Pulmonary artery endothelial cell (primary cell): ENCODE measurements at regions not wholly inside any gene's neighbourhood (a gene's known extent, or its start where the extent isn't known, plus 50 kb on each side); places are given as distances from the start of the nearest gene placed in this dataset.

Experiments
- DNase-seq: peaks from one replicate; pipeline ENCODE4 v3.0.0-alpha.2; 2011; ENCODE audit warnings: low read depth, low spot score

GRCh38 chr20:58003525-58003924, 224.9 kb downstream of the ANKRD60 start:
- no peak for DNase-seq

GRCh38 chr20:58002901-58003300, 225.6 kb downstream of the ANKRD60 start:
- no peak for DNase-seq

GRCh38 chr20:58001946-58002345, 226.5 kb downstream of the ANKRD60 start:
- no peak for DNase-seq

- no peak for DNase-seq
Measured at GRCh38 chr20:58001381-58001780, 227.1 kb downstream of the ANKRD60 start.

DNA sequence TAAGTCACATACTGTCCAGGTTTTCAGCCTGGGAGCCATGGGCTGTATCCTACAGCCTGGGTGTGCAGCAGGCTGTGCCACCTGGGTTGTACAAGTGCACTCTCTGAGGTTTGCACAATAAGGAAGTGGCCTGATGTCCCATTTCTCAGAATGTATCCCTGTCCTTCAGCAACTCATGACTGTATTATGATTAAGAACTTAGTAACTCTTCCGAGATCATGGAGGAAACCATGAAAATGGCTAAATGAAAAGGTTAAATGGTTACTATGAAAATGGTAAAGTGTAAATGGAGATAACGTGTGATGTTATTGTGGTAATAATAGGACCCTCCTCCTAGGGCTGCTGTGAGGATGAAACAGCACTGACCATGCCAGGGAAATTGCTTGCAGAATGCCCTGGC, 227.6 kb downstream of the ANKRD60 start:
- no peak for DNase-seq

GRCh38 chr20:57999465-58000111, 228.9 kb downstream of the ANKRD60 start:
- no peak for DNase-seq

GRCh38 chr20:57998981-57999464, 229.4 kb downstream of the ANKRD60 start:
- DNase-seq: no peak

- no peak for DNase-seq
Measured at GRCh38 chr20:57998276-57998675, 230.2 kb downstream of the ANKRD60 start.

DNA sequence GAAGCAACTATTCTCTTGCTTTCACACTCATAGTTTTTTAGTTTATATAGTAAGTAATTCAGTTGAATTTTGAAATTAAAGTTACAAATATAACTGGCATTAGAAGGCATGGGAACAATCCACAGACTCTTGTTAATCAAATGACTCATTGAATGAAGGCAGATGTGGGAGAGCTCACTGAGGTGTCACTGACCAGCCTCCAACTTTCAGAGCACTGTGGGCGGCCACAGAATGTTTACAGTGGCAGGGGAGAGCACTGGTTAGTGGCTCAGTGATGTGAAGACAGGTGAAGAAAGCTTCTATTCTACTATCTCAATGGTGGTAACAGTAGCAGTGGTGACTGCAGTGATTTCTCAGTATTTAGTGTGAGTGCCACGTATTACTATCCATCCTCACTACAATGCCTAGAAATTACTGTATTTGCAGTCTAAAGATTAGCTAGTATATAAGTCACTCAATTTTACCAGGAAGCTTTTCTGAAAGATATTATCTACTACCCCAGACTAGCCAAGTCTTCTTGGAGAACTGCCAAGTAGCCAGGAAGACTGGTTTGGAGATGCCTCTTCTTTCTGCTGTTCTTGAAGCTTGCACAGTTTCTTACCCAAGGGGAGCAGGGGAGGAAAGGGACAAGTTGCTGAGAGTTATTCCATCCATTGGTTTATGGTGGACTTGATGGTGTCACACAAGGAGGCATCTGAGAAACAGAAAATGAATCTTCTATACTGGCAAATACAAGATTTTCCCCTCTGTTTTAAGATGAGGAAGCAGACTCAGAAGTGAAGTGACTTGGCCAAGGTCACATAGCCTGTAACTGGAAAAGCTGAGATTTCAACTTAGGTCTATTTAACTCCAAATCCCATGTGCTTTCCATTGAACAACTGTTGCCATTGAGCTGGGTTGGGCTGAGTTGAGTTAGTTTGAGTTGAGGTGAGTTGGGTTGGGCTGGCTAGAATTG, 231.2 kb downstream of the ANKRD60 start:
- DNase-seq: no peak

DNA sequence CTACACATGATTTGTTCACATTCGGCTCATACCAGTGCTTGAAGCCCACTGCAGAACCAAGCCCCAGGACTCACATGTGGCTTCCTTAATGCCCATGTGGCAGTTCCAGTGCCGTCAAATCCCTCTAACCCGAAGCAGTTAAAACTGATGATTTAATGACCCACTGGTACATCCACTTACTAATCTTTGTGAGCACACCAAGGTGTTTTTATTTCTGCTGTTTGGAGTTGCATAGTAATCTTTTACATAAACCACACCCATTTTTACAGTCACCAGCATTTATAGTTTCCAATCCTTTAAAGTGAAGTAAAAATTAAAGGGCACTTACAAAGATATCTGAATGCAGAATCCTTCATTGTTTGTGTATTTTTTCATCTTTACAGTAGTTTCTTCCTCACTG, 232.0 kb downstream of the ANKRD60 start:
- no peak for DNase-seq

- DNase-seq: no peak
Measured at GRCh38 chr20:57995381-57995977, 233.0 kb downstream of the ANKRD60 start.

GRCh38 chr20:57993716-57994431, 234.6 kb downstream of the ANKRD60 start:
- no peak for DNase-seq

- no peak for DNase-seq
Measured at GRCh38 chr20:57991211-57991881, 237.1 kb downstream of the ANKRD60 start.

- no peak for DNase-seq
Measured at GRCh38 chr20:57990396-57990987, 238.0 kb downstream of the ANKRD60 start.

DNA sequence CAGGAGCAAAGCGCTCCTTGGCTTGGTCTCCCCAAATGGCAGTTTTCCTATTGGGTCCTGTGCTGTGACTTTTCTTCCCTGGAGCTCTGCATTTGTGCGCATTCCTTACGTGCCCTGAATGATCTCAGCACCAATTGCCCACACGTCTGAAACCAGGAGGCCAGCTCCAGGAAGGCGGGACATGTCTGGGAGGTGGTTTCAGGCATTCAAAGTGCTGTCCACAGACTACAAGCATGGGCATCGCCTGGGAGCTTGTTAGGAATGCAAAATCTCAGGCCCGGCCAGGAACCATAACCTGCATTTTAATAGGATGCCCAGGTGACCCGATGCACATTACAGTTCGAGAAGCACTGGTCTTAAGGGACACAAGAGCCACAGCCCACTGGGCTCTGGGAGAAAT, 239.6 kb downstream of the ANKRD60 start:
- no peak for DNase-seq

GRCh38 chr20:57988422-57988821, 240.0 kb downstream of the ANKRD60 start:
- no peak for DNase-seq

DNA sequence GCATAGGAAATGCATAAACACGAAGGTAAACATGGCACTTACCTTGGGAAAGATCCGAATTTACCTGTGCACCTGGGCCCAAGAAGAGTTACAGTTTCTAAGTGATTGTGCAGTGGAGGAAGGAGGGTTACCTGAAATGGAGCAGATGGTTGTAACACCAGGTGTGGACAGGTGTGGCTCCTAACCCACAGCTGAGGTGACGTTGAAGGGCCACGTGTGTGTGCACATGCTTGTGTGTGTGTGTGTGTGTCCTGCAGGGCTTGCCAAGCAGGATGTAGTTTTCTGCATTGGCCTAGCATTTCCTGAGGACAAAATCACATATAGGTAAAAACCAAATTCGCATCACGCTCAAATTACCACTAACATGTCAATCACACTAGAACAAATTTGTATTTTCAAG, 240.8 kb downstream of the ANKRD60 start:
- DNase-seq: no peak

DNA sequence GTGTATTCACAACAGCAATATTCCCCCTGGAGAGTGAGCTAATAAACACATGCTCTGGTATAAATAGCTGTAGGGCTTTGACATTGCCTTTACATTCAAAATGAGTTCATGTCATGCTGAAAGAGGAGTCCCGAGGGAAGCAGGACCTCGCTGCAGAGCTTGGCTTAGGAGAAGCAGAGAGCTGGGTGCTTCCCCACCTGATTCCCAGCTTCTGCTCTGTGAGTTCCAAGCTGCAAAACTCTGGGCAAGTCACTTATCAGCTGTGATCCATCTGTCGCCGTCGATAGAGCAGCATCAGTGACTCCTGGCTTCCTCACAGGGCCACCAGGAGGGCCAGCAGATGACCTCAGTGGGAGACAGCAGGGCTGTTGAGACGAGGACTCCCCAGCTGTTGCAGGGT, 241.8 kb downstream of the ANKRD60 start:
- no peak for DNase-seq

GRCh38 chr20:57985278-57985677, 243.2 kb downstream of the ANKRD60 start:
- no peak for DNase-seq

- DNase-seq: no peak
Measured at GRCh38 chr20:57983082-57983481, 245.4 kb downstream of the ANKRD60 start.

GRCh38 chr20:57980506-57980905, 247.9 kb downstream of the ANKRD60 start:
- no peak for DNase-seq
